NCI-H82 treated with DMSO at 0.1 percent for 48 hours (cell line): ENCODE measurements at regions not wholly inside any gene's neighbourhood (a gene's known extent, or its start where the extent isn't known, plus 50 kb on each side); places are given as distances from the start of the nearest gene placed in this dataset.

ENCODE experiments used
- DNase-seq: peaks from one replicate; lab custom pipeline; 2025; ENCODE audit not compliant: unreplicated experiment; lab: John Stamatoyannopoulos, UW

DNA sequence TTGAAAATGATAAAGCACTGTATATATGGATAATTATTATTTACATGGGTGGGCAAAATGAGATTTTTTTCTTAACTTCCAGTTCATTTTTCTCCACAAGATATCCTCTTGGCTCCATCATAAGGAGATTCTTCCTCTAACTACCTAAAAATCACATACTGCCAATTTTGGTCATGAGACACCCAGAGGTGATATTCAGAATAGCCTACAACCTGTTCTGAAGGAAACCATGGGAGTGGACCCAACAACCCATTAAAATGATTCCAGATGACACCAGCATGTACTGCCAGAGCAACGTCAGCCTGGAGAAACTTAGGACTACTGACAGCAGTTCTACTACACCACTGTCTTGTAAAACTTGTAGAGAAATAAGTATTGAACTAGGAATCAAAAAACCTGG is 136.3 kb upstream of the TMPO start:
- DNase-seq: no peak

DNA sequence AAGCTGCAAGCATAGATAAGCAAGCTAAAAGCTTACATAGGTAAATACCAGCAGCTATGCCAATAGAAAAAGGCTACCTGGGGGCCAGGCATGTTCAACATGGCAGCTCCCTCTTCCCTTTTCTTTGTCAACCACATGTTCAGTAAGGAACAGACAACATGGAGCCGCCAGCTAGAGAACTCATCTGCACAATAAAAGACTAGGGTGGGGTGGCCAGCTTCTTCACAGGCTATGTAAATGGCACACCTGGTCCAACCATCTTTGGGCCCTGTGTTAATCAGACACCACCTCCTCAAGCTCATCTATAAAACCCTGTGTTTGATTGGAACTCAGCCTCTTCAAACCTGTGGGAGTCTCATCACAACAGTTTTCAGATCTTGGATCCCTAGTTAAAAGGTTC is 129.7 kb upstream of the TMPO start:
- no peak for DNase-seq

- DNase-seq: no peak
These were observed 127.9 kb upstream of the TMPO start for GRCh38 chr12:98387444-98387843.

DNA sequence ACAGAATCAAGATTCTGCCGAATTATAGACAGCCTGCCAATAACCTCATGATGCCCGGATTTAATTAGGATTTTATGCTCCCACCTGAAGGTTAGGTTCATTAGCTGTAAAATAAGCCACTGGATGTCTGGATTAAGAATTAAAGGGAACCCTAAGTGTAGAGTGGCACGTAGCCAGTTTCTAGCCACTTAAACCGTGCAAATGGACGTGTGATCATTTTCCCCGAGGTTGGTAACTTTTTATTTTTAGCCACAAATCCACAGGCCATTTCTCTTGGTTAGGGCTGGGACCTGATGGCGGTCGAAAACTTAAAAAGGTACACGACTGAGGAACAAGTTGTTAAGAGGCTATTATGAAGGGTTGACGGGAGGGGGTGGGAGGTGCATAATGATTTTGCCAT is 127.3 kb upstream of the TMPO start:
- peak; percentile 31 for DNase-seq

- DNase-seq: no peak
These were observed 125.8 kb upstream of the TMPO start for GRCh38 chr12:98389593-98389992.

DNA sequence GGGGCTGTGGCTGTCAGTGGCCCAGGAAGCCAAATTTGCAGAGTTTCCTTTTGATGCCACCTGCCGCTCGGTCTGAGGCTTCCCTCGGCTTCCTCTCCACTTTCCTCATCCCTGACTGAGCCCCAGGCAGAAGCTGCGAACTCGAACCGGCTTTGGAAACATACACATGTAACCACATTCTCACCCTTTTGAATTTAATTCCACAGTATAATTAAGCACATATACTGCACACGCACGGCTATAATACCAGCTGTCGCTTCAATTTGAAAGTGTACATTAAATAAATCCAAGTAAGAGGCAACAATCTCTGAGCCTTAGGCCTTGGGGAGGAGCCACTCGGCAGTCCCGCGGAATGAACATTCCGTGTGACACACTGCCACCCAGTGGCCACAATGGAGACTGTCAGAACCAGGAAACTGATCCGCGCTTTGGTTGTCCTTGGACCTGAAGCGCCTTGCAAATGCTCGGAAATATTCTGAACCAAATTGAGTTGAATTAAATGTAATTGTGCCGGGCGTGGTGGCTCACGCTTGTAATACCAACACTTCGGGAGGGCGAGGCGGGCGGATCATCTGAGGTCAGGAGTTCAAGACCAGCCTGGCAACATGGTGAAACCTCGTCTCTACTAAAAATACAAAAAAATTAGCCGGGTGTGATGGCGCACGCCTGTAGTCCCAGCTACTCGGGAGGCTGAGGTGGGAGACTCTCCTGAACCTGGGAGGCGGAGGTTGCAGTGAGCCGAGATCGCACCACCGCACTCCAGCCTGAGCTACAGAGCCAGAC is 117.9 kb upstream of the TMPO start:
- DNase-seq: peak; percentile 83

- DNase-seq: no peak
These were observed 115.9 kb upstream of the TMPO start for GRCh38 chr12:98399532-98399931.

DNA sequence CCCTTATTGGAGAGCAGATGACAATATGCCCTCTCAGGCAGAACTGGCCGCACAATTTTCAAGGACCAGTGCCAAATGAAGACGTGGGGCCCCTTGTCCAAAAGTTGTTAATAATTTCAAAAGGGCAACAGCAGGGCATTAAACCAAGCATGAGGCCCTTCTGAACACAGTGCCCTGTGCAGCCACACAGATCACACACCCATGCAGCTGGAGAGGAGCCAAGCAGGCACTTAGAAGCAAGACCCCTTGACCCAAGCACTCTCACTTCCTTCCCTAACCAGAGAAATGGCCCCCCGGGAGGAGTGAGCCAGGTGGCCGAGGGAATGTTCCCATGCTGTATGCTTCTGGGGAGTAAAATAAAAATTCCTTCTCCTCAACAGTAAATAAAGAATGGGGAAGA is 114.0 kb upstream of the TMPO start:
- no peak for DNase-seq

DNA sequence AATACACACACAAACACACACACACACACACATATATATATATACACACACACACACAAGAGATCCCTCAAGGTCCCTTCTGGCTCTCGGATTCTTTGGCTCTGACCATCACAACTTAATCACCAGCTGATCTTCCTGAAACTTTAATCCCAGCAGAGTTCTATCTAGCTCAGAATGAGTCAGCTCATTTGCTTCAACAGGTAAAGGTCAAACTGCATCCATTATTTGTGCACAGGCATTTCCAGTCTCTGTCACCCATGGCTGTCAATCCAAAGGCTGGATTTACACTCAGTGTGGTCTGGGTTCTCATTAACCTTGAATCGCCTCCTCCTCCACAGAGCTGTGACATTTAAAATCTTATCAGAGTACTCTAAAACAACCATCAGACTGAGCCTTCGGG is 113.3 kb upstream of the TMPO start:
- peak; percentile 37 for DNase-seq

- no peak for DNase-seq
These were observed 112.7 kb upstream of the TMPO start for GRCh38 chr12:98402671-98403070.

DNA sequence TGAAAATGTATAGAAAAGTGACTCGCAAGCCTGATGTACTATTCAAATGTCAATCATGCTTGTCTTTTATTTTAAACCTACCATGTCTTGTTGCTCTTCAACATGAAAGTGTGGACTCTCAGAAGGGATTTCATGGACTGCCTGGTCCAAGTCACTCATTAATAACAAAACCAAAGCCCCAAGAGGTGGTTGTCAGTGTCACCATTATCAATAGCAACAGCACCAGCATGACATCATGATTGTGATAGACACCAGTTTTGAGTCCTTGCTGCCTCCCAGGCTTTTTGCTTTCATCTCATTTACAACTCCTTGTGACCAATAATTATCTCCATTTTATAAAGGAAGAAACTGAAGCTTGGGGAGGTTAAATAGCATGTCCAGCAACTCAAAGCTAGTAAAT is 112.0 kb upstream of the TMPO start:
- DNase-seq: no peak

GRCh38 chr12:98403936-98404335 is 111.5 kb upstream of the TMPO start:
- DNase-seq: no peak

DNA sequence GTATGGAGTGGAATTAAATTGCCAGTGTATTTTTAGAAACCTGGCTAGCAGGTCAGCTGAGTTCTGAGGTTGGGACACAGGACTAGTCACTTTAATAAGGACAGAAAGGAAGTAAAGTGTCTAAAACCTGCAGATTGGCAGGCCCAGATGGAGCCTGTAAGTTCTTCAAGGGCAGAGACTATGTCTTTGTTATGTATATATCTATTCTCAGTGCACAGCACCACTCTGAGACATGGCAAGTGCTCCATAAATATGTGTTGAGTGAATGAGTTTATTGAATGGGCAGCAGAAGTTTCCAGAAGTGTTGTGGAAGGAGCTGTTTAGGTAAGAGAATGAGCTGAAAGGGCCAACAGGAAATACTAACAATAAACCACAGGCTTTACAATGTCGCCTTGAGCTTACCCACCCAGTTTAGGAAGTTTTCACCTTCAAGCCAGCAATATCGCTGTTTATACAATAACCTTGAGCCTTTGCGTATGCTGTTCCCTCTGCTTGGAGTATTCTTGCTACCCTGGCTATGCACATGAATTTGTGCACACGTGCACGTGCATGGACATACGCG is 109.5 kb upstream of the TMPO start:
- no peak for DNase-seq

- no peak for DNase-seq
These were observed 109.0 kb upstream of the TMPO start for GRCh38 chr12:98406378-98406777.

DNA sequence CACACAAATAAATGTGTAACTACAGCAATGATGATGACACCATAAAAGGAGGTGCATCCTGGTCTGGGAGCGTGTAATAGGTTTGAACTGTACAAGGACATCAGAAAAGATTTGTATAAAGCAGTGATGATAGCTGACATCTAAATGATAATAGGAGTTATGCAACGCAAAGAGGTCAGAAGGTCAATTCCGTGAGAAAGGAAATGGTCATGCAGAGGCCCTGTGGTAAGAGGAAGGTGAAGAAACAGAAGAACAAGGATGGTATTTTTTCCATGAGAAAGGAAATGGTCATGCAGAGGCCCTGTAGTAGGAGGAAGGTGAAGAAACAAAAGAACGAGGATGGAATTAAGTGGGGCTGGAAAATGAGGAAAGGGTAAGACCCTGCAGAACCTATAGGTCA is 106.7 kb upstream of the TMPO start:
- no peak for DNase-seq

GRCh38 chr12:98409548-98409947 is 105.8 kb upstream of the TMPO start:
- no peak for DNase-seq

DNA sequence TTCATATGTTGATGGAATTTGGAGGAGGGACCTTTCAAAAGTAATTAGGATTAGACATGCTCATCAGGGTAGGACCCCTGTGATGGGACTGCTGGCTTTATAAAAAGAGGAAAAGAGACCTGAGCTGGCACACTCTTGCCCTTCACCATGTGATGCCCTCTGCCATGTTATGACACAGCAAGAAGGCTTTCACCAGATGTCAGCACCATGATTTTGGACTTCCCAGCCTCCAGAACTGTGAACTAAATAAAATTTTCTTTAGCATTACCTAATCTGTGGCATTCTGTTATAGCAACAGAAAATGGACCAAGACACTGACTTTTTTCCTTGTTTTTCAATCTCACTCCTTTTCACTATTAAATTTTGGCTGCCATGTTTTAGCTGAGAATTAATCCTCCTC is 105.0 kb upstream of the TMPO start:
- no peak for DNase-seq

- DNase-seq: no peak
These were observed 98.5 kb upstream of the TMPO start for GRCh38 chr12:98416845-98417244.

DNA sequence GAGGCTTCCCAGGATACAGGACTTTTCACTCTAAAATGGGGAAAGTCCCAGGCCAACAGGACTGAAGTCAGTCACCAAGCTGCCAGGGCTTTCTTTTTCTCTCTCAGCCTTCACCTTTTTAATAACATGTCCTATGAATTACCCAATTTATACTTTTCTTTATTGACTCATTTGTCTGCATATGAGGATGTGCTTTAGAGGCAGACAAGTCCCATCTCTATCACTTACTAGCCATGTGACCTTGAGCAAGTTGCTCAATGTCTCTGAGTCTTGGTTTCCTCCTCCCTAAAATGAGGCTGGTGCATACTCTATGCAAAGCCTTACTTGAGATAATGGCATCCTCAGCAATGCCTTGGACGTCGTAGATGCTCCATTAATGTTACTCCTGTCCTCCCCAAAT is 98.1 kb upstream of the TMPO start:
- DNase-seq: no peak

DNA sequence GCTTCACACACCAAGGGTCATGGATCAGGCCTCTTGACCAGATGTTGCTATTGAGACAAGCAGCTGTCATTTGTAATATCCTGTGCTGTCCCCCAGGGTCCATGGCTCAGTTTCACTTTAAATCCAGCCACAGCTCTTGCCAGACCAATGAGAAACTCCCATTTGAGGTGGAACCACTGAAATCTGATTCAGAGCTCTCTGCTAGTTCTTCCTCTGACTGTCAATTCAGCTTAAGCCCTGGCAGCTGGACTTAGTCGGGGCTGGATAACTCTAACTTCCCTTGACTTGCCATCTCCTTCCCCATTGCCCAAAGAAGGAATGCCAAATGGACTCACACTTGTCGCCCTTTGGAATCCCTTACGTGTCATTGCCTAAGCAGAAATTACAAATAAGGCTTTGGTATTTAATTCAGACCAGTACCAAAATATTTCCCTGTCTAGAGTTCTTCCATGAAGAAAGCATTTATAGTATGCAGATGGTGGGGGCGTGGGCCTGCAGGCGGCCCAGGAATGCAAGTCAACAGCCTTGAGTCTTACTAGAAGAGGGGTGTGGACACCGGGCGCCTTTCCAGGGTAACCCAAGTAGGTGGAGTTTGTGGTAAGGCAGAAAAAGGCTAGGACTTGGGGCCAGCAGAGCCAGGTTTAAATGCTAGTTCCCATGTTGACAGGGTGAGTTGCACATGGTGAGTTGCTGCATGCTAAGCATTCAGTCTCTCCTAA is 96.9 kb upstream of the TMPO start:
- peak; percentile 67 for DNase-seq

- no peak for DNase-seq
These were observed 96.2 kb upstream of the TMPO start for GRCh38 chr12:98419081-98419794.
